ENCODE measurements at regions not wholly inside any gene's neighbourhood (a gene's known extent, or its start where the extent isn't known, plus 50 kb on each side); places are given as distances from the start of the nearest gene placed in this dataset.
A peak's percentile ranks its signal among the peaks of the same experiment; 100 is the strongest.

GRCh38 chr13:22698467-22698866 lies 482.3 kb upstream of the SGCG start:
- H3K36me3 Mint-ChIP-seq (ENCODE audit: low read depth): no peaks in the 10 kb centered on the region
- H3K27ac Mint-ChIP-seq: no peak overlapping the region
- H3K27me3 Mint-ChIP-seq: no peaks in the 10 kb centered on the region
- no peaks in the 10 kb centered on the region for H3K4me1 Mint-ChIP-seq (ENCODE audit: low read depth)
- H3K9me3 Mint-ChIP-seq: peaks cover 9% of the 10 kb centered on the region
- H3K4me3 Mint-ChIP-seq: no peak overlapping the region

GRCh38 chr13:22700246-22700887 lies 480.4 kb upstream of the SGCG start:
- H3K9me3 Mint-ChIP-seq: peaks cover 4% of the 10 kb centered on the region
- H3K27me3 Mint-ChIP-seq: no peaks in the 10 kb centered on the region
- H3K4me1 Mint-ChIP-seq (ENCODE audit: low read depth): no peaks in the 10 kb centered on the region
- H3K27ac Mint-ChIP-seq: no peak overlapping the region
- H3K36me3 Mint-ChIP-seq (ENCODE audit: low read depth): no peaks in the 10 kb centered on the region
- H3K4me3 Mint-ChIP-seq: no peak overlapping the region

- no peaks in the 10 kb centered on the region for H3K4me1 Mint-ChIP-seq (ENCODE audit: low read depth)
- H3K27me3 Mint-ChIP-seq: no peaks in the 10 kb centered on the region
- no peak overlapping the region for H3K4me3 Mint-ChIP-seq
- no peaks in the 10 kb centered on the region for H3K36me3 Mint-ChIP-seq (ENCODE audit: low read depth)
- H3K27ac Mint-ChIP-seq: no peak overlapping the region
- no peaks in the 10 kb centered on the region for H3K9me3 Mint-ChIP-seq
These were observed 477.1 kb upstream of the SGCG start for GRCh38 chr13:22703601-22704209.

GRCh38 chr13:22707946-22708345 lies 472.8 kb upstream of the SGCG start:
- Mint-ChIP-seq H3K4me1 (ENCODE audit: low read depth) (no peaks in the 10 kb centered on the region), H3K4me3 (no peak overlapping the region), H3K27me3 (no peaks in the 10 kb centered on the region), H3K36me3 (ENCODE audit: low read depth) (no peaks in the 10 kb centered on the region), H3K27ac (no peak overlapping the region), H3K9me3 (peaks cover 2% of the 10 kb centered on the region)

- no peaks in the 10 kb centered on the region for H3K27me3 Mint-ChIP-seq
- H3K9me3 Mint-ChIP-seq: peaks cover 3% of the 10 kb centered on the region
- H3K36me3 Mint-ChIP-seq (ENCODE audit: low read depth): no peaks in the 10 kb centered on the region
- no peak overlapping the region for H3K4me3 Mint-ChIP-seq
- H3K4me1 Mint-ChIP-seq (ENCODE audit: low read depth): no peaks in the 10 kb centered on the region
- no peak overlapping the region for H3K27ac Mint-ChIP-seq
These were observed 463.7 kb upstream of the SGCG start for GRCh38 chr13:22717036-22717435.

GRCh38 chr13:22726726-22727125 lies 454.1 kb upstream of the SGCG start:
- no peaks in the 10 kb centered on the region for H3K4me1 Mint-ChIP-seq (ENCODE audit: low read depth)
- no peak overlapping the region for H3K4me3 Mint-ChIP-seq
- H3K36me3 Mint-ChIP-seq (ENCODE audit: low read depth): no peaks in the 10 kb centered on the region
- H3K27me3 Mint-ChIP-seq: peaks cover 4% of the 10 kb centered on the region
- H3K27ac Mint-ChIP-seq: no peak overlapping the region
- no peaks in the 10 kb centered on the region for H3K9me3 Mint-ChIP-seq

- no peaks in the 10 kb centered on the region for H3K36me3 Mint-ChIP-seq (ENCODE audit: low read depth)
- H3K4me3 Mint-ChIP-seq: no peak overlapping the region
- no peaks in the 10 kb centered on the region for H3K4me1 Mint-ChIP-seq (ENCODE audit: low read depth)
- H3K27ac Mint-ChIP-seq: no peak overlapping the region
- no peaks in the 10 kb centered on the region for H3K9me3 Mint-ChIP-seq
- H3K27me3 Mint-ChIP-seq: peaks cover 12% of the 10 kb centered on the region
These were observed 445.5 kb upstream of the SGCG start for GRCh38 chr13:22735011-22735995.

- Mint-ChIP-seq H3K27ac (no peak overlapping the region), H3K9me3 (peaks cover 2% of the 10 kb centered on the region), H3K4me3 (no peak overlapping the region)
These were observed 444.6 kb upstream of the SGCG start for GRCh38 chr13:22736084-22736767.

GRCh38 chr13:22736768-22737092 lies 444.0 kb upstream of the SGCG start:
- no peak overlapping the region for H3K27ac Mint-ChIP-seq
- no peaks in the 10 kb centered on the region for H3K4me1 Mint-ChIP-seq (ENCODE audit: low read depth)
- peaks cover 3% of the 10 kb centered on the region for H3K9me3 Mint-ChIP-seq
- H3K27me3 Mint-ChIP-seq: peaks cover 12% of the 10 kb centered on the region
- no peak overlapping the region for H3K4me3 Mint-ChIP-seq
- no peaks in the 10 kb centered on the region for H3K36me3 Mint-ChIP-seq (ENCODE audit: low read depth)

More at GRCh38 chr13:22736084-22736767, 444.6 kb upstream of the SGCG start:
- Mint-ChIP-seq H3K4me1 (ENCODE audit: low read depth) (no peaks in the 10 kb centered on the region), H3K27me3 (peaks cover 12% of the 10 kb centered on the region), H3K36me3 (ENCODE audit: low read depth) (no peaks in the 10 kb centered on the region)

GRCh38 chr13:22738357-22738756 lies 442.4 kb upstream of the SGCG start:
- Mint-ChIP-seq H3K27ac (no peak overlapping the region), H3K27me3 (peaks cover 12% of the 10 kb centered on the region), H3K36me3 (ENCODE audit: low read depth) (no peaks in the 10 kb centered on the region), H3K4me1 (ENCODE audit: low read depth) (no peaks in the 10 kb centered on the region), H3K9me3 (peaks cover 3% of the 10 kb centered on the region), H3K4me3 (no peak overlapping the region)

- Mint-ChIP-seq H3K27me3 (peaks cover 2% of the 10 kb centered on the region), H3K4me3 (no peak overlapping the region), H3K36me3 (ENCODE audit: low read depth) (no peaks in the 10 kb centered on the region), H3K9me3 (peaks cover 3% of the 10 kb centered on the region), H3K4me1 (ENCODE audit: low read depth) (no peaks in the 10 kb centered on the region), H3K27ac (no peak overlapping the region)
These were observed 440.5 kb upstream of the SGCG start for GRCh38 chr13:22740264-22740663.

- peak overlapping the region; percentile 65 for H3K27ac Mint-ChIP-seq
- H3K27me3 Mint-ChIP-seq: no peaks in the 10 kb centered on the region
- no peak overlapping the region for H3K4me3 Mint-ChIP-seq
- peaks cover 3% of the 10 kb centered on the region for H3K9me3 Mint-ChIP-seq
- no peaks in the 10 kb centered on the region for H3K4me1 Mint-ChIP-seq (ENCODE audit: low read depth)
- no peaks in the 10 kb centered on the region for H3K36me3 Mint-ChIP-seq (ENCODE audit: low read depth)
These were observed 435.9 kb upstream of the SGCG start for GRCh38 chr13:22744688-22745452.

GRCh38 chr13:22748866-22749577 lies 431.8 kb upstream of the SGCG start:
- Mint-ChIP-seq H3K36me3 (ENCODE audit: low read depth) (no peaks in the 10 kb centered on the region), H3K9me3 (peaks cover 7% of the 10 kb centered on the region), H3K4me1 (ENCODE audit: low read depth) (no peaks in the 10 kb centered on the region), H3K27ac (no peak overlapping the region), H3K27me3 (no peaks in the 10 kb centered on the region), H3K4me3 (no peak overlapping the region)

- Mint-ChIP-seq H3K36me3 (ENCODE audit: low read depth) (no peaks in the 10 kb centered on the region), H3K27me3 (no peaks in the 10 kb centered on the region), H3K9me3 (peaks cover 7% of the 10 kb centered on the region), H3K27ac (no peak overlapping the region), H3K4me1 (ENCODE audit: low read depth) (no peaks in the 10 kb centered on the region), H3K4me3 (no peak overlapping the region)
These were observed 431.2 kb upstream of the SGCG start for GRCh38 chr13:22749626-22750025.
